CD4-positive, CD25-positive, alpha-beta regulatory T cell (primary cell): ENCODE measurements at regions not wholly inside any gene's neighbourhood (a gene's known extent, or its start where the extent isn't known, plus 50 kb on each side); places are given as distances from the start of the nearest gene placed in this dataset.

Experiments used
- ATAC-seq, 2 donors: fragments of 150-1000 bp; cut with Tn5 transposase; one replicate each; pipeline ENCODE4 v1.10.0; 2021; ENCODE audit warnings: low read depth in 2 of 2, moderate number of reproducible peaks in 2 of 2, moderate library complexity in 1 of 2
- DNase-seq, 3 donors: peaks; one replicate each; pipeline versions ENCODE4 v3.0.0 to v3.0.0-alpha.2; 2012 to 2022; ENCODE audit warnings: mixed read lengths in 1 of 3
- H3K27ac ChIP-seq: one replicate; pipeline ENCODE4 v1.7.0; 2013; ENCODE audit warnings: mild to moderate bottlenecking, low read length; ENCODE audit not compliant: insufficient read depth, poor library complexity, severe bottlenecking
- H3K27me3 ChIP-seq: one replicate; pipeline ENCODE4 v1.7.0; 2013; ENCODE audit warnings: low read length; ENCODE audit not compliant: control insufficient read depth, insufficient read depth
- H3K36me3 ChIP-seq: one replicate; pipeline ENCODE4 v1.7.0; 2013; ENCODE audit warnings: mild to moderate bottlenecking, low read length, moderate library complexity; ENCODE audit not compliant: control insufficient read depth, insufficient read depth
- H3K4me1 ChIP-seq: 2 replicates; pipeline ENCODE4 v1.7.0; 2013; ENCODE audit warnings: mild to moderate bottlenecking, low read length; ENCODE audit not compliant: insufficient read depth, control insufficient read depth, poor library complexity, severe bottlenecking
- H3K4me3 ChIP-seq: one replicate; pipeline ENCODE4 v1.7.0; 2013; ENCODE audit warnings: low read depth, mild to moderate bottlenecking, low read length, moderate library complexity
- H3K9me3 ChIP-seq, 2 experiments: 1 replicate in 1 of 2; 2 replicates in 1 of 2; pipeline ENCODE4 v1.7.0; 2013; ENCODE audit warnings: low read length in 2 of 2, mild to moderate bottlenecking in 1 of 2, moderate library complexity in 1 of 2; ENCODE audit not compliant: control insufficient read depth in 2 of 2
- H3K27ac Mint-ChIP-seq, 3 donors: one replicate each; pipeline ENCODE4 v1.8.0; 2020 to 2022; ENCODE audit warnings: mild to moderate bottlenecking in 3 of 3, mixed read lengths in 3 of 3, moderate library complexity in 2 of 3
- H3K27me3 Mint-ChIP-seq: one replicate; pipeline ENCODE4 v1.8.0; 2022; ENCODE audit warnings: mild to moderate bottlenecking, mixed read lengths
- H3K36me3 Mint-ChIP-seq: one replicate; pipeline ENCODE4 v1.8.0; 2020; ENCODE audit warnings: mixed read lengths
- H3K4me1 Mint-ChIP-seq, 4 donors: one replicate each; pipeline ENCODE4 v1.8.0; 2020 to 2022; ENCODE audit warnings: mixed read lengths in 4 of 4, mild to moderate bottlenecking in 1 of 4
- H3K4me3 Mint-ChIP-seq, 4 donors: one replicate each; pipeline ENCODE4 v1.8.0; 2020 to 2022; ENCODE audit warnings: mild to moderate bottlenecking in 4 of 4, mixed read lengths in 4 of 4, moderate library complexity in 3 of 4
- H3K9me3 Mint-ChIP-seq, 7 donors: one replicate each; pipeline ENCODE4 v1.8.0; 2020 to 2022; ENCODE audit warnings: mixed read lengths in 7 of 7, mild to moderate bottlenecking in 3 of 7, moderate library complexity in 2 of 7

DNA sequence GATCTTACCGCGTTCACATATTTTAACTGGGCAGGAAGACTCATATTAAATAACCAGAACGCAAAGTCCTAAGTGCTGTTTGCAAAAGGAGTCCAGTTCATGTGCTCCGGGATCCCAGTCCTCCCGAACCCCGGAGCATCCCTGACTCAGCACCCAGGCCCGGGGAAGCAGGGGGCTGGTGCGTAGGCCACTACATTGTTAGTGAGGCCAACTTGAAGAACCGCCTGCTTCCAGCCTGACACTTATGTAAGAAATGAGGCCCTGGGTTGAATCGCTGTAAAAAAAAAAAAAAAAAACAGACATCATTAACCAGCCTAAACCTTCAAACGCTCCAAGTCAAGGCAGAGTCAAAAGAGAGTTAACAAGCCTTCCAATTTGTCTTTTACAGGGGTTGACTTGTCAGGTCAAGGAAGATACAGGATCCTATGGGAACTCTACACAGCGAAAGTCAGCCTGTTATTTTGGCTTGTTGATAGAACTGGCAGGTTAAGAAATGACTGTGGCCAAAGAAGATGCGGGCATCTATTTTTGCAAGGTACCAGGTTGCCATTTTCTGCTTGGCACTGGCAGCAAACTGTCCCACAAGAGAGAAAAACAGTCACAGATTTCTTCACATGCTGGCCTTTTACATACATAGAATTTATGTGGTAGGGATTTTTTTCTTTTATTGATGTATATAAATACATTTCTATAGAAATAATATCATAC is 93.3 kb downstream of the ACTL7B start:
- no peak overlapping the region for H3K4me3 Mint-ChIP-seq
- Histone ChIP-seq H3K4me1 (no peaks in the 10 kb centered on the region), H3K27me3 (no peaks in the 10 kb centered on the region), H3K27ac (no peak overlapping the region), H3K9me3 (no peaks in the 10 kb centered on the region), H3K4me3 (no peak overlapping the region), H3K36me3 (no peaks in the 10 kb centered on the region)
- ATAC-seq: no peak
- H3K9me3 Mint-ChIP-seq: peaks cover 0 to 2% (median 0%) of the 10 kb centered on the region in 7 donors
- DNase-seq: no peak
- no peaks in the 10 kb centered on the region for H3K27me3 Mint-ChIP-seq
- no peak overlapping the region for H3K27ac Mint-ChIP-seq
- H3K4me1 Mint-ChIP-seq: no peaks in the 10 kb centered on the region
- H3K36me3 Mint-ChIP-seq: no peaks in the 10 kb centered on the region

DNA sequence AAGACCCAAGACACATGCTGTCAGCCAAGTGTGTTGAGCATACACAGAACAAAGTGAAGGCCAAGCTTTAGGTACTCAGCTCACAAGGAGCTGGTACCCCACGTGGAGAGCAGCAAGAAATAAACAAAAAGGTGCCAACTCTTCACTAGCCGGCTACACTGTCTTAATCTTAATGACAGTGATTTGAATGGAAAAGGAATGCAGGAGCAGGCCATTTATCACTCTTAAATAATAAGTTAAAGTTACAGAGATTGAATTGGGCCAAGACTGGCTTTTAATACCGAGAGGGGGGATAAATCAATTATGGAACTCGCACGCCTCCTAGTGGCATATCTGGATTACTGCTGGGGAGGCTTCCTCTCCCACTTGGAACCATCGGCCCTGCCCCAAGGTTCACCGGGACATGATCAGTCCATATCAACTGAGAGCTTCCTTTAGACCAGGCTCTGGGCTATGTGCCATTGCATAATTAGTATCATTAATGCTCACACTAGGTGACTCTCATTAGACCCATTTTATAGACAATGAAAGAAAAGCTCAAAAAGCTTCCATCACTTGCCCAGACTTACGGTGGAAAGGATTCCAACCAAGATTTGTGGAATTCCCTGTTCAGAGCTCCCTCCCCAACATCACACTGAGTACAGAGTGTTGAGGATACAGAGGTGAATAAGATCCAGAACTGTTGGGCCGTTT is 94.0 kb downstream of the ACTL7B start:
- Histone ChIP-seq H3K4me3 (no peak overlapping the region), H3K36me3 (no peaks in the 10 kb centered on the region), H3K4me1 (no peaks in the 10 kb centered on the region), H3K9me3 (no peaks in the 10 kb centered on the region), H3K27ac (no peak overlapping the region), H3K27me3 (no peaks in the 10 kb centered on the region)
- DNase-seq (peak in 2 of 3 donors; percentile 6 to 34), ATAC-seq (no peak)
- Mint-ChIP-seq H3K27ac (no peak overlapping the region), H3K9me3 (peaks cover 0 to 2% (median 0%) of the 10 kb centered on the region in 7 donors), H3K4me3 (no peak overlapping the region), H3K4me1 (no peaks in the 10 kb centered on the region), H3K27me3 (no peaks in the 10 kb centered on the region), H3K36me3 (no peaks in the 10 kb centered on the region)

DNA sequence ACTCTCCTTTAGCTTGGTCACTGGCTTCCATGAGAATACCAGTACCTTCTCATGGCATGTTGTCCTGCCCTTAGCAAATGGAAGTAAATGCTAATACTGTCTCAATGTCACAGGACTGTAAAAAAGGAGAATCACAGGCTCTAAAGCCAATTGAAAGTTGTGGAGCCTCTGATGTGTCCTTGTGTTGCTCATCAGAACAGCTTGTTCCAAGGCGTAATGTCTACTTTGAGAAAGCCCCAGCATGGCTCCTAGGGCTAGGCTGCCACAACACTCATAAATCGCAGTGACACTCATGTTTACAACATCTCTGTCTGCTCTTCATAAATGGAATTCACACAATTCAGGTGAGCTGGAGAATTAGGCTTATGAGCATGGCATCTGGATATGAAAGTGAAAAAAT is 94.9 kb downstream of the ACTL7B start:
- H3K36me3 Mint-ChIP-seq: no peaks in the 10 kb centered on the region
- no peak for ATAC-seq
- H3K4me3 Mint-ChIP-seq: no peak overlapping the region
- no peaks in the 10 kb centered on the region for H3K27me3 Mint-ChIP-seq
- Histone ChIP-seq H3K9me3 (no peaks in the 10 kb centered on the region), H3K27me3 (no peaks in the 10 kb centered on the region), H3K4me1 (no peaks in the 10 kb centered on the region), H3K4me3 (no peak overlapping the region), H3K27ac (no peak overlapping the region), H3K36me3 (no peaks in the 10 kb centered on the region)
- H3K9me3 Mint-ChIP-seq: peaks cover 0 to 2% (median 0%) of the 10 kb centered on the region in 7 donors
- H3K27ac Mint-ChIP-seq: no peak overlapping the region
- DNase-seq: no peak
- H3K4me1 Mint-ChIP-seq: no peaks in the 10 kb centered on the region

DNA sequence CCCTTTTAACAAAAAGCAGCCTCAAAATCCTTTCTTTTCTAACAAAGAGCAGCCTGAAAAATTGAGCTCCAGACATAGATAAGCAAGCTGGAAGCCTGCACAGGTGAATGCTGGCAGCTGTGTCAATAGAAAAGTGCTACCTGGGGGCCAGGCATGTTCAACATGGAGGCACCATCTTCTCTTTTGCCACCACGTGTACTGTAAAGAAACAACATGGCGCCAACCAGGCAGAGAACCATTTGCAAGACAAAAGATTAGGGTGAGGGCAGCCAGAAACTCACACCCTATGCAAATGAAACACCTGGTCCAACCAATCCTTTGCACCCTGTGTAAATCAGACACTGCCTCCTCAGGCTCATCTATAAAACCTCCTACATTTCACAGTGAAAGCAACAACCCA is 96.0 kb downstream of the ACTL7B start:
- H3K36me3 ChIP-seq: no peaks in the 10 kb centered on the region
- H3K27ac ChIP-seq: no peak overlapping the region
- H3K4me1 ChIP-seq: no peaks in the 10 kb centered on the region
- Mint-ChIP-seq H3K9me3 (peaks cover 0 to 2% (median 0%) of the 10 kb centered on the region in 7 donors), H3K4me3 (no peak overlapping the region), H3K27me3 (no peaks in the 10 kb centered on the region), H3K4me1 (no peaks in the 10 kb centered on the region), H3K27ac (peak overlapping the region in 1 of 3 donors; percentile 36), H3K36me3 (no peaks in the 10 kb centered on the region)
- H3K27me3 ChIP-seq: no peaks in the 10 kb centered on the region
- H3K4me3 ChIP-seq: no peak overlapping the region
- H3K9me3 ChIP-seq: no peaks in the 10 kb centered on the region
- DNase-seq (no peak), ATAC-seq (no peak)

DNA sequence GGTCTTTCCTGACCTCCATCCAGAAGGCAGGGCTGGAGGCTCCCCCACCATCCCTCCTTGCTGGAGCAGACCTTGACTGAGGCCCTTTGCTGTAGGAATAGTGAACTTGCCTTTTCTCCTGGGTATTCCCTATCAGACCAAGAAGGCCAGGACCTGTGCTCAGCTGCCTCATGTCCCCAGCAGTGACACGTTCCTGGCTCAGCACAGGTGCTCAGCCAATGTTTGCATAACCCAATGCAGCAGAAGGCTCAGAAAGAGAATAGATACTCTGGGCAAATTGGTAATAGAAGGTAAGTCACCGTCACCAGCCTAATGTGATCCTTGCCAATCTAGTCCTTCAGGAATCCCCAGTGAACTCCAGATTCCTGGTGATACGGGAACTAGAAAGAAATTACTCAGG is 96.4 kb downstream of the ACTL7B start:
- H3K36me3 Mint-ChIP-seq: no peaks in the 10 kb centered on the region
- H3K4me1 ChIP-seq: no peaks in the 10 kb centered on the region
- H3K27ac ChIP-seq: no peak overlapping the region

DNA sequence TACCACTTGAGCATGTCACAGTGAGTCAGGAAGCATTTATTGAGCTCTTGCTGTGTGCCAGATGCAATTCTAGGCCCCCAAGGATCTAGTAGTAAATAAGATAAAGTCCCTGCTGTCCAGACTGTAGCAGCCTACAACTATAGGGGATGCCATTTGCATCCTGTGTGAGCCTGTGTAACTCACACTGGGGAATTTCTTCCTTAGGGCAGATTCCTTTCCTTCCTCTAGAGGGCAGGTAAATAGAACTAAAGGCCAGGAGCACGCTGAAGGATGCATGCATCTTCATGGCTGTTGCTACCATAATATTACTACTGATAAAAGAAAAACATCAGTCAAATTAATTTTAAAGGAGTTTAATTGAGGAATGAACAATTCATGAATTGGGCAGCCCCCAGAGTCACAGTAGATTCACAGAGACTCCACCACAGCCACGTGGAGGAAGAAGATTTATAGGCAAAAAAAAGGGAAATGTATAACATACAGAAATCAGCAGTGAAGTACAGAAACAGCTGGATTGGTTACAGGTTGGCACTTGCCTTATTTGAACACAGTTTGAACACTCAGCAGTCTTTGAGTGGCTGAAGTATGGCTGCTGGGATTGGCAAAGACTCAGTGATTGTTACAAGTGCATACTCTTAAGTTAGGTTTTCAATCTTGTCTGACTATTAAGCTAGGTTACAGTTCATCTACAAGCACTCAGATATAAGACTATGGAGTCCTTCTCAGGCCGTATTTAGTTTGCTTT is 98.9 kb downstream of the ACTL7B start:
- DNase-seq: no peak
- Histone ChIP-seq H3K27ac (no peak overlapping the region), H3K27me3 (no peaks in the 10 kb centered on the region), H3K4me1 (no peaks in the 10 kb centered on the region), H3K36me3 (no peaks in the 10 kb centered on the region), H3K9me3 (no peaks in the 10 kb centered on the region), H3K4me3 (no peak overlapping the region)
- Mint-ChIP-seq H3K9me3 (peaks cover 0 to 4% (median 3%) of the 10 kb centered on the region in 7 donors), H3K4me1 (no peaks in the 10 kb centered on the region), H3K4me3 (no peak overlapping the region), H3K36me3 (no peaks in the 10 kb centered on the region), H3K27me3 (no peaks in the 10 kb centered on the region), H3K27ac (no peak overlapping the region)
- ATAC-seq: no peak

More for the DNA sequence above, 96.4 kb downstream of the ACTL7B start:
- H3K9me3 ChIP-seq: no peaks in the 10 kb centered on the region
- Mint-ChIP-seq H3K4me1 (no peaks in the 10 kb centered on the region), H3K27ac (no peak overlapping the region), H3K9me3 (peaks cover 0 to 2% (median 0%) of the 10 kb centered on the region in 7 donors), H3K4me3 (no peak overlapping the region), H3K27me3 (no peaks in the 10 kb centered on the region)
- DNase-seq (no peak), ATAC-seq (no peak)
- H3K36me3 ChIP-seq: no peaks in the 10 kb centered on the region
- no peak overlapping the region for H3K4me3 ChIP-seq
- no peaks in the 10 kb centered on the region for H3K27me3 ChIP-seq

DNA sequence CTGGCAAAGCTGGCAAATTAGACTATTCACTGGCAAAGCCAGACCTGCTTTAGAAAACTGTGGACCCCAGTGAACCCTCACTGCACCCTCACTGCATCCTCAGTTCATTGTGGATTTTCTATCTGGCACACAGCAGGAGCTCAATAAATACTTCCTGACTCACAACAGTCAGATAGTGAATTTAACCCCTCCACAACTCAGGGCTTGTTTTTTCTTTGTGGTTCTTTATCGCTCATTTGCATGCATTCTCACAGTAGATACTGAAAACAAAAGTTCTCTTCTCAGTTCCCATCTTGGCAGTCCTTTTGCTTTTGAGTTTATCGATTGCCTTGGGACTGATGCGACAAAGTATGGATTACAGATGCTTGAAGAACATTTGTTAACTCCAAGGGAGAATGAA is 99.8 kb downstream of the ACTL7B start:
- H3K36me3 Mint-ChIP-seq: no peaks in the 10 kb centered on the region
- H3K9me3 ChIP-seq: no peaks in the 10 kb centered on the region
- peaks cover under 1% of the 10 kb centered on the region for H3K27me3 Mint-ChIP-seq
- H3K27me3 ChIP-seq: no peaks in the 10 kb centered on the region
- DNase-seq (no peak), ATAC-seq (no peak)
- no peaks in the 10 kb centered on the region for H3K4me1 Mint-ChIP-seq
- H3K4me1 ChIP-seq: no peaks in the 10 kb centered on the region
- H3K4me3 ChIP-seq: no peak overlapping the region
- H3K36me3 ChIP-seq: no peaks in the 10 kb centered on the region
- H3K9me3 Mint-ChIP-seq: peaks cover 0 to 4% (median 3%) of the 10 kb centered on the region in 7 donors
- H3K4me3 Mint-ChIP-seq: no peak overlapping the region
- H3K27ac ChIP-seq: no peak overlapping the region
- H3K27ac Mint-ChIP-seq: no peak overlapping the region
